ENCODE measurements at regions not wholly inside any gene's neighbourhood (a gene's known extent, or its start where the extent isn't known, plus 50 kb on each side); places are given as distances from the start of the nearest gene placed in this dataset.
"Not testable (repeated sequence)": the region's sequence is repeated elsewhere in the genome, so short reads cannot be mapped to it uniquely, and the experiment has no call there.

DNA sequence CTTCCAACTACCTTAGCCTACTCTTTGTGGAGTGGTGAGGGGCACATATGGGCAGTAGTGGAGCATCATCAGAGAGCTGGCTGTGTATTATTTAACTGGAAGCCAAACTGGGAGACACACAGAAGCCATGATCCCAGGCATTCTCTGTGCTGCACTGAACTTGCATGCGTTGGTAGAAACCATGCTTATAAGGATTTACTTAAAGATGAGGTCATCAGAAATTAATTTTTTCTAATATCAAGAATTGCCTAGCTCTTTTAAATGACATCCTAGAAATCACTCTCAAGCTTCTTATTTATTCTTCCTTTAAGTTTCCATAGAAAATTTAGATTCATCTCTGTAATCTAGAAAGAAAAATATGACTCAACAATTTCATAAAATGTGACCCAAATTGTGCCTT, 136.2 kb downstream of the KCNK1 start:
- intact Hi-C loops (cut with DNase I; ENCODE audit: low total_unique reads): no loop called here
- Histone ChIP-seq H3K9me3 (no peaks in the 10 kb centered on the region), H3K4me3 (no peak overlapping the region), H3K27ac (no peak overlapping the region), H3K27me3 (no peaks in the 10 kb centered on the region), H3K36me3 (no peaks in the 10 kb centered on the region), H3K4me1 (no peaks in the 10 kb centered on the region)
- no peak for DNase-seq
- TF ChIP-seq, protein P1, sequence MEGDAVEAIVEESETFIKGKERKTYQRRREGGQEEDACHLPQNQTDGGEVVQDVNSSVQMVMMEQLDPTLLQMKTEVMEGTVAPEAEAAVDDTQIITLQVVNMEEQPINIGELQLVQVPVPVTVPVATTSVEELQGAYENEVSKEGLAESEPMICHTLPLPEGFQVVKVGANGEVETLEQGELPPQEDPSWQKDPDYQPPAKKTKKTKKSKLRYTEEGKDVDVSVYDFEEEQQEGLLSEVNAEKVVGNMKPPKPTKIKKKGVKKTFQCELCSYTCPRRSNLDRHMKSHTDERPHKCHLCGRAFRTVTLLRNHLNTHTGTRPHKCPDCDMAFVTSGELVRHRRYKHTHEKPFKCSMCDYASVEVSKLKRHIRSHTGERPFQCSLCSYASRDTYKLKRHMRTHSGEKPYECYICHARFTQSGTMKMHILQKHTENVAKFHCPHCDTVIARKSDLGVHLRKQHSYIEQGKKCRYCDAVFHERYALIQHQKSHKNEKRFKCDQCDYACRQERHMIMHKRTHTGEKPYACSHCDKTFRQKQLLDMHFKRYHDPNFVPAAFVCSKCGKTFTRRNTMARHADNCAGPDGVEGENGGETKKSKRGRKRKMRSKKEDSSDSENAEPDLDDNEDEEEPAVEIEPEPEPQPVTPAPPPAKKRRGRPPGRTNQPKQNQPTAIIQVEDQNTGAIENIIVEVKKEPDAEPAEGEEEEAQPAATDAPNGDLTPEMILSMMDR (IDR thresholded peaks at IDR 0.05): no peak
- no peak for TF ChIP-seq POLR2A (IDR thresholded peaks at IDR 0.05)

DNA sequence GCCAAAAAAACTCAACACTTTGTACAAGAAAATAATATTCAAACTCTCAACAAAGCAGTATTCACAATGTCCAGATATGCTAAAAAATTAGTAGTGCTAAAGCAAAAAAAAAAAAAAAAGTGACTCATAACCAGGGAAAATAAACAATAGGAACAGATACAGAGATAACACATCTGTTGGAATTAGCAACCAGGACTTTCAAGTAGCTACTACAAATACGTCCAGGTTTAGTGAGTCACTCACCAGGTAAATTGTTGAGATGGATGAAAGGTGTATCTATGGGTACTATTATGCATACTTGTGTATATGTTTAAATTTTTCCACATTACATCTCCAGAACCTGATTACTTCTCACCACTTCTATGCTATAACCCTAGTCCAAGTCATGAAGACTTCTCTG, 144.8 kb upstream of the SLC35F3 start:
- no peaks in the 10 kb centered on the region for H3K4me1 ChIP-seq
- no peaks in the 10 kb centered on the region for H3K9me3 ChIP-seq

DNA sequence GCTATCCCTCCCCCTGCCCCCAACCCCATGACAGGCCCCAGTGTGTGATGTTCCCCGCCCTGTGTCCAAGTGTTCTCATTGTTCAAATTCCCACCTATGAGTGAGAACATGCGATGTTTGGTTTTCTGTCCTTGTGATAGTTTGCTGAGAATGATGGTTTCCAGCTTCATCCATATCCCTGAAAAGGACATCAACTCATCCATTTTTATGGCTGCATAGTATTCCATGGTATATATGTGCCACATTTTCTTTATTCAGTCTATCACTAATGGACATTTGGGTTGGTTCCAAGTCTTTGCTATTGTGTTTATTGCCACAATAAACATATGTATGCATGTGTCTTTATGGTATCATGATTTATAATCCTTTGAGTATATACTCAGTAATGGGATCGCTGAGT, 140.2 kb upstream of the SLC35F3 start:
- intact Hi-C loops (cut with DNase I; ENCODE audit: low total_unique reads); H3K4me1 ChIP-seq; DNase-seq; H3K4me3 ChIP-seq; H3K9me3 ChIP-seq; H3K27ac ChIP-seq; H3K36me3 ChIP-seq; H3K27me3 ChIP-seq: not testable (repeated sequence)

More for the DNA sequence above, 144.8 kb upstream of the SLC35F3 start:
- H3K27me3 ChIP-seq: no peaks in the 10 kb centered on the region
- intact Hi-C loops (cut with DNase I; ENCODE audit: low total_unique reads): no loop called here
- no peaks in the 10 kb centered on the region for H3K36me3 ChIP-seq
- no peak for DNase-seq
- no peak overlapping the region for H3K27ac ChIP-seq
- TF ChIP-seq, protein P1 (IDR thresholded peaks at IDR 0.05): no peak
- TF ChIP-seq POLR2A (IDR thresholded peaks at IDR 0.05): no peak
- no peak overlapping the region for H3K4me3 ChIP-seq

DNA sequence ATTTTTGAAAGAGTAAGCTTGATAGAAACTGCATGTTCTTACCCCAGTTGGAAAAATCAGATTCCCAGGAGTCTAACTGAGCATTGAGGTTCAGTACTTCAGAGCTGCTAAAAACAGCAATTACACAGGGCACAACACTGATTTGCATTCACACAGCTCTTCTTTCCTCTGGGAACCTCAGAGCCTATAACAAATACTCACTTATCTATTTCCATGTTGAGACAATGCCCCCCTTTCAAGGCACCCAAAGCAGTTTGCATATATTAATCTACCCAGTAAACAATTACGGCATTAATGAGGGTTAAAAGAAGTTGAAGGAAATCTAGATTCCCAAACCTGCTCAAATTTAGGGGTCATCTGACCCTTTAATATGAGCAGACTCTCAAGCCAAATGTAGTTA, 126.9 kb upstream of the SLC35F3 start:
- H3K27ac ChIP-seq: no peak overlapping the region
- no peak overlapping the region for H3K4me3 ChIP-seq
- no peaks in the 10 kb centered on the region for H3K27me3 ChIP-seq
- H3K4me1 ChIP-seq: no peaks in the 10 kb centered on the region
- intact Hi-C loops (cut with DNase I; ENCODE audit: low total_unique reads): no loop called here
- TF ChIP-seq, protein P1 (IDR thresholded peaks at IDR 0.05): no peak
- no peak for TF ChIP-seq POLR2A (IDR thresholded peaks at IDR 0.05)
- H3K9me3 ChIP-seq: no peaks in the 10 kb centered on the region
- no peaks in the 10 kb centered on the region for H3K36me3 ChIP-seq
- no peak for DNase-seq

DNA sequence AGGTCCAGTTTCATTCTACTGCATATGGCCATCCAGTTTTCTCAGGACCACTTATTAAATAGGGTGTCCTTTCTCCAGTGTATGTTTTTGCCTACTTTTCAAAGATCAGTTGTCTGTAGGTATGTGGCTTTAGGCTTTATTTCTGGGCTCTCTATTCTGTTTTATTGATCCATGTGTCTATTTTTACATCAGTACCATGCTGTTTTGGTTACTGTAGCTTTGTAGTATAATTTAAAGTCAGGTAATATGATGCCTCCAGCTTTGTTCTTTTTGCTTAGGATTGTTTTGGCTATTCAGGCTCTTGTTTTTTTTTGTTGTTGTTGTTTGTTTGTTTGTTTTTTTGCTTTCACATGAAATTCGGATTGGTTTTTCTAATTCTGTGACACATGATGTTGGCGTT, 124.4 kb upstream of the SLC35F3 start:
- no peaks in the 10 kb centered on the region for H3K36me3 ChIP-seq
- no peak overlapping the region for H3K4me3 ChIP-seq
- H3K27me3 ChIP-seq: no peaks in the 10 kb centered on the region
- DNase-seq: no peak
- no peaks in the 10 kb centered on the region for H3K9me3 ChIP-seq
- no peak overlapping the region for H3K27ac ChIP-seq
- intact Hi-C loops (cut with DNase I; ENCODE audit: low total_unique reads): no loop called here
- no peaks in the 10 kb centered on the region for H3K4me1 ChIP-seq
- TF ChIP-seq POLR2A (IDR thresholded peaks at IDR 0.05): no peak
- TF ChIP-seq, protein P1 (IDR thresholded peaks at IDR 0.05): no peak

DNA sequence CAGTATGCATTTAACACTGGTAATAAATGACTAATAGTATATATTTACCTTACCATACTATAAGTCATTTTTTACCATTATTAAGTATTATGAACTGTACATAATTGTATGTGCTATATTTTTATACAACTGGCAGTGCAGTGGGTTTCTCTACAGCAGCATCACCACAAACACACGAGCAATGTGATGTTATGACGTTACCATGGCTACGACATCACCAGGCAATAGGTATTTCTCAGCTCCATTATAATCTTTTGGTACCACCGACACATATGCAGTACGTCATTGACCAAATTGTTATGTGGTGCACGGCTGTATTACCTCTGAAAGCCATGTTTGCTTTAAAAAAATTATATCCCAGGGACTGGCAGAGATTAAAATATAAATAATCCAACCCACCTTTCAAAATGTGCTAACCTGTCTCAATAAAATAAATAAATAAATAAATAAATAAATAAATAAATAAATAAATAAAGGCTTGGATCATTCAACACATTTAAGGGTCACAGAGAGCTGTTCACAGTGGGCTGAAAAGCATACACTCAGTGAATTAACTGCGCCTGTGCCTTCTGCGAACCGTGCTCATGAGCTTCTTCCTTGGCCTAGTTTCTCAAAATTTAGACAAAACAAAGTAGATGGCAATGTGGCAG, 121.4 kb upstream of the SLC35F3 start:
- intact Hi-C loops (cut with DNase I; ENCODE audit: low total_unique reads): no loop called here
- H3K27ac ChIP-seq: no peak overlapping the region

More for the DNA sequence above, 121.4 kb upstream of the SLC35F3 start:
- no peaks in the 10 kb centered on the region for H3K9me3 ChIP-seq
- H3K4me3 ChIP-seq: no peak overlapping the region
- no peaks in the 10 kb centered on the region for H3K36me3 ChIP-seq
- no peaks in the 10 kb centered on the region for H3K27me3 ChIP-seq
- no peaks in the 10 kb centered on the region for H3K4me1 ChIP-seq
- no peak for DNase-seq
- TF ChIP-seq POLR2A (IDR thresholded peaks at IDR 0.05): no peak
- TF ChIP-seq, protein P1 (IDR thresholded peaks at IDR 0.05): no peak
